ENCODE measurements at regions not wholly inside any gene's neighbourhood (a gene's known extent, or its start where the extent isn't known, plus 50 kb on each side); places are given as distances from the start of the nearest gene placed in this dataset.
"Not testable (repeated sequence)": the region's sequence is repeated elsewhere in the genome, so short reads cannot be mapped to it uniquely, and the experiment has no call there.

- H3K4me1 ChIP-seq, result no peaks in the 10 kb centered on the region
- no peak for TF ChIP-seq CTCF (IDR thresholded peaks at IDR 0.05)
- no peak overlapping the region for H3K9ac ChIP-seq (ENCODE audit: low read depth in 2 of 2, low read length in 2 of 2)
- H3K27me3 ChIP-seq, result no peaks in the 10 kb centered on the region
- no peak for DNase-seq
- H3K36me3 ChIP-seq, result no peaks in the 10 kb centered on the region
- H3K9me3 ChIP-seq, result no peaks in the 10 kb centered on the region
- H3K27ac ChIP-seq, result no peak overlapping the region
- intact Hi-C loops (cut with DNase I), result no loop called here
- H3K4me3 ChIP-seq, result no peak overlapping the region
Observed at GRCh38 chr14:53845813-53846693, 110.6 kb downstream of the BMP4 start.

- no peaks in the 10 kb centered on the region for H3K36me3 ChIP-seq
- no peak overlapping the region for H3K9ac ChIP-seq (ENCODE audit: low read depth in 2 of 2, low read length in 2 of 2)
- H3K4me1 ChIP-seq, result no peaks in the 10 kb centered on the region
- no peaks in the 10 kb centered on the region for H3K27me3 ChIP-seq
- no peak overlapping the region for H3K27ac ChIP-seq
- DNase-seq, result no peak
- intact Hi-C loops (cut with DNase I), result no loop called here
- H3K4me3 ChIP-seq, result no peak overlapping the region
- no peak for TF ChIP-seq CTCF (IDR thresholded peaks at IDR 0.05)
- no peaks in the 10 kb centered on the region for H3K9me3 ChIP-seq
Observed at GRCh38 chr14:53842938-53843337, 113.7 kb downstream of the BMP4 start.

GRCh38 chr14:53841109-53842099 is 115.2 kb downstream of the BMP4 start:
- Histone ChIP-seq H3K27me3 (no peaks in the 10 kb centered on the region), H3K4me1 (no peaks in the 10 kb centered on the region), H3K36me3 (no peaks in the 10 kb centered on the region), H3K27ac (no peak overlapping the region), H3K4me3 (no peak overlapping the region), H3K9ac (ENCODE audit: low read depth in 2 of 2, low read length in 2 of 2) (no peak overlapping the region), H3K9me3 (no peaks in the 10 kb centered on the region)
- intact Hi-C loops (cut with DNase I), result no loop called here
- DNase-seq, result no peak
- TF ChIP-seq CTCF (IDR thresholded peaks at IDR 0.05), result no peak

GRCh38 chr14:53840444-53840843 is 116.2 kb downstream of the BMP4 start:
- TF ChIP-seq CTCF (IDR thresholded peaks at IDR 0.05), result no peak
- Histone ChIP-seq H3K27me3 (no peaks in the 10 kb centered on the region), H3K9me3 (no peaks in the 10 kb centered on the region), H3K4me3 (no peak overlapping the region), H3K36me3 (no peaks in the 10 kb centered on the region), H3K27ac (no peak overlapping the region), H3K4me1 (no peaks in the 10 kb centered on the region), H3K9ac (ENCODE audit: low read depth in 2 of 2, low read length in 2 of 2) (no peak overlapping the region)
- intact Hi-C loops (cut with DNase I), result no loop called here
- DNase-seq, result no peak

- intact Hi-C loops (cut with DNase I), result no loop called here
- no peaks in the 10 kb centered on the region for H3K4me1 ChIP-seq
- no peak overlapping the region for H3K27ac ChIP-seq
- no peak overlapping the region for H3K9ac ChIP-seq (ENCODE audit: low read depth in 2 of 2, low read length in 2 of 2)
- TF ChIP-seq CTCF (IDR thresholded peaks at IDR 0.05), result no peak
- no peak overlapping the region for H3K4me3 ChIP-seq
- no peaks in the 10 kb centered on the region for H3K9me3 ChIP-seq
- no peak for DNase-seq
- H3K36me3 ChIP-seq, result no peaks in the 10 kb centered on the region
- no peaks in the 10 kb centered on the region for H3K27me3 ChIP-seq
Observed at GRCh38 chr14:53838374-53838773, 118.3 kb downstream of the BMP4 start.

- DNase-seq; H3K4me3 ChIP-seq; intact Hi-C loops (cut with DNase I); H3K4me1 ChIP-seq; H3K27ac ChIP-seq; H3K27me3 ChIP-seq; H3K9me3 ChIP-seq; H3K9ac ChIP-seq (ENCODE audit: low read depth in 2 of 2, low read length in 2 of 2); H3K36me3 ChIP-seq: not testable (repeated sequence)
Observed at GRCh38 chr14:53837656-53838055, 119.0 kb downstream of the BMP4 start.

Measured in colonic mucosa (tissue), 4 donors.